ENCODE measurements at regions not wholly inside any gene's neighbourhood (a gene's known extent, or its start where the extent isn't known, plus 50 kb on each side); places are given as distances from the start of the nearest gene placed in this dataset.

- TF ChIP-seq ATF3 (IDR thresholded peaks at IDR 0.05) (no peak), NR2F2 (IDR thresholded peaks at IDR 0.05) (no peak), TAF1 (conservative IDR thresholded peaks at IDR 0.05) (no peak), RAD21 (IDR thresholded peaks at IDR 0.05) (peak; percentile 35 to 50), YY1 (IDR thresholded peaks at IDR 0.05) (no peak), MAX (IDR thresholded peaks at IDR 0.05) (no peak), RXRA (IDR thresholded peaks at IDR 0.05) (no peak), JUND (IDR thresholded peaks at IDR 0.05) (no peak), EGR1 (IDR thresholded peaks at IDR 0.05; ENCODE audit: low read depth in 2 of 2) (no peak)
- TF ChIP-seq, protein P1, sequence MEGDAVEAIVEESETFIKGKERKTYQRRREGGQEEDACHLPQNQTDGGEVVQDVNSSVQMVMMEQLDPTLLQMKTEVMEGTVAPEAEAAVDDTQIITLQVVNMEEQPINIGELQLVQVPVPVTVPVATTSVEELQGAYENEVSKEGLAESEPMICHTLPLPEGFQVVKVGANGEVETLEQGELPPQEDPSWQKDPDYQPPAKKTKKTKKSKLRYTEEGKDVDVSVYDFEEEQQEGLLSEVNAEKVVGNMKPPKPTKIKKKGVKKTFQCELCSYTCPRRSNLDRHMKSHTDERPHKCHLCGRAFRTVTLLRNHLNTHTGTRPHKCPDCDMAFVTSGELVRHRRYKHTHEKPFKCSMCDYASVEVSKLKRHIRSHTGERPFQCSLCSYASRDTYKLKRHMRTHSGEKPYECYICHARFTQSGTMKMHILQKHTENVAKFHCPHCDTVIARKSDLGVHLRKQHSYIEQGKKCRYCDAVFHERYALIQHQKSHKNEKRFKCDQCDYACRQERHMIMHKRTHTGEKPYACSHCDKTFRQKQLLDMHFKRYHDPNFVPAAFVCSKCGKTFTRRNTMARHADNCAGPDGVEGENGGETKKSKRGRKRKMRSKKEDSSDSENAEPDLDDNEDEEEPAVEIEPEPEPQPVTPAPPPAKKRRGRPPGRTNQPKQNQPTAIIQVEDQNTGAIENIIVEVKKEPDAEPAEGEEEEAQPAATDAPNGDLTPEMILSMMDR (IDR thresholded peaks at IDR 0.05; ENCODE audit: low read depth, low read length, missing input control): no peak
- TF ChIP-seq, protein P2, sequence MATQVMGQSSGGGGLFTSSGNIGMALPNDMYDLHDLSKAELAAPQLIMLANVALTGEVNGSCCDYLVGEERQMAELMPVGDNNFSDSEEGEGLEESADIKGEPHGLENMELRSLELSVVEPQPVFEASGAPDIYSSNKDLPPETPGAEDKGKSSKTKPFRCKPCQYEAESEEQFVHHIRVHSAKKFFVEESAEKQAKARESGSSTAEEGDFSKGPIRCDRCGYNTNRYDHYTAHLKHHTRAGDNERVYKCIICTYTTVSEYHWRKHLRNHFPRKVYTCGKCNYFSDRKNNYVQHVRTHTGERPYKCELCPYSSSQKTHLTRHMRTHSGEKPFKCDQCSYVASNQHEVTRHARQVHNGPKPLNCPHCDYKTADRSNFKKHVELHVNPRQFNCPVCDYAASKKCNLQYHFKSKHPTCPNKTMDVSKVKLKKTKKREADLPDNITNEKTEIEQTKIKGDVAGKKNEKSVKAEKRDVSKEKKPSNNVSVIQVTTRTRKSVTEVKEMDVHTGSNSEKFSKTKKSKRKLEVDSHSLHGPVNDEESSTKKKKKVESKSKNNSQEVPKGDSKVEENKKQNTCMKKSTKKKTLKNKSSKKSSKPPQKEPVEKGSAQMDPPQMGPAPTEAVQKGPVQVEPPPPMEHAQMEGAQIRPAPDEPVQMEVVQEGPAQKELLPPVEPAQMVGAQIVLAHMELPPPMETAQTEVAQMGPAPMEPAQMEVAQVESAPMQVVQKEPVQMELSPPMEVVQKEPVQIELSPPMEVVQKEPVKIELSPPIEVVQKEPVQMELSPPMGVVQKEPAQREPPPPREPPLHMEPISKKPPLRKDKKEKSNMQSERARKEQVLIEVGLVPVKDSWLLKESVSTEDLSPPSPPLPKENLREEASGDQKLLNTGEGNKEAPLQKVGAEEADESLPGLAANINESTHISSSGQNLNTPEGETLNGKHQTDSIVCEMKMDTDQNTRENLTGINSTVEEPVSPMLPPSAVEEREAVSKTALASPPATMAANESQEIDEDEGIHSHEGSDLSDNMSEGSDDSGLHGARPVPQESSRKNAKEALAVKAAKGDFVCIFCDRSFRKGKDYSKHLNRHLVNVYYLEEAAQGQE (IDR thresholded peaks at IDR 0.05): no peak
Measured at GRCh38 chr7:46152696-46153095, 231.6 kb upstream of the IGFBP3 start.

Measured in liver (tissue), 3 donors.